Liver (tissue), 3 donors: ENCODE measurements at regions not wholly inside any gene's neighbourhood (a gene's known extent, or its start where the extent isn't known, plus 50 kb on each side); places are given as distances from the start of the nearest gene placed in this dataset.

Source experiments
- EGR1 ChIP-seq, 2 donors: IDR thresholded peaks; 2 replicates each; pipeline ENCODE4 v1.6.1; 2016 to 2018; ENCODE audit warnings: antibody characterized with exemption in 2 of 2, low read depth in 2 of 2
- GABPA ChIP-seq, 2 donors: IDR thresholded peaks in 1 of 2; conservative IDR thresholded peaks in 1 of 2; 2 replicates each; pipeline ENCODE4 v1.6.1; 2016; ENCODE audit warnings: antibody characterized with exemption in 2 of 2, mild to moderate bottlenecking in 1 of 2, moderate library complexity in 1 of 2
- HNF4G ChIP-seq: IDR thresholded peaks from 2 replicates; pipeline ENCODE4 v1.6.1; 2016; ENCODE audit warnings: antibody characterized with exemption
- RXRA ChIP-seq, 2 donors: IDR thresholded peaks; 2 replicates each; pipeline ENCODE4 v1.6.1; 2017 to 2018; ENCODE audit warnings: antibody characterized with exemption in 2 of 2, mild to moderate bottlenecking in 1 of 2
- TAF1 ChIP-seq: conservative IDR thresholded peaks from 2 replicates; pipeline ENCODE4 v1.6.1; 2016; ENCODE audit warnings: antibody characterized with exemption, mild to moderate bottlenecking
- TF ChIP-seq, protein P1 (sequence below): fragments of 150-350 bp; IDR thresholded peaks from 2 replicates; pipeline ENCODE4 v1.5.1; 2017; ENCODE audit warnings: improper control_type of control experiment, low read depth, low read length; ENCODE audit not compliant: missing input control
- TF ChIP-seq, protein P2 (sequence below): IDR thresholded peaks from 2 replicates; pipeline ENCODE4 v1.6.1; 2016; ENCODE audit warnings: antibody characterized with exemption
- TF ChIP-seq, protein P3 (sequence below): IDR thresholded peaks from 2 replicates; pipeline ENCODE4 v1.6.1; 2016; ENCODE audit warnings: antibody characterized with exemption, mild to moderate bottlenecking
- TF ChIP-seq, protein P4 (sequence below): IDR thresholded peaks from 2 replicates; pipeline ENCODE4 v1.6.1; 2016; ENCODE audit warnings: antibody characterized with exemption
- TF ChIP-seq, protein P5 (sequence below): IDR thresholded peaks from 2 replicates; pipeline ENCODE4 v1.6.1; 2016; ENCODE audit warnings: antibody characterized with exemption
- donor health status: healthy.
- donor health status: healthy.

DNA sequence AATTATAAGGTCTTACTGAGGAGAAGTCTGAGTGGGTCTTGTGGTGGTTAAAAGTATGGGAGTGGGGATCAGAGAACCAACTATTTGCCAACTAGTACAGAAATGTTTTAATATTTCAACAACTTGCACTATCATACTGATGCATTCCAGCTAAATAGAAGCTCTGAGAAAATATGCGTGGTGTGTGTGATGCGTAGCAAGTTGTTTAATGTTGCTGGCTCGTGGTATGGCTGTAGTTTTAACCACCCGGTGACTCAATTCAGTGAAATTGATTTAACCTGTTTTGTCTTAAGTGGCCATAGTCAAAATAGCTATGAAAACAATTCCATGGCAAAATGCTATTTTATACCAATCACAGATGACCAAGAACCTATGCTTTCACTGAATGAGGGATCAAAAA is 176.5 kb upstream of the SLC24A2 start:
- TF ChIP-seq, protein P1, sequence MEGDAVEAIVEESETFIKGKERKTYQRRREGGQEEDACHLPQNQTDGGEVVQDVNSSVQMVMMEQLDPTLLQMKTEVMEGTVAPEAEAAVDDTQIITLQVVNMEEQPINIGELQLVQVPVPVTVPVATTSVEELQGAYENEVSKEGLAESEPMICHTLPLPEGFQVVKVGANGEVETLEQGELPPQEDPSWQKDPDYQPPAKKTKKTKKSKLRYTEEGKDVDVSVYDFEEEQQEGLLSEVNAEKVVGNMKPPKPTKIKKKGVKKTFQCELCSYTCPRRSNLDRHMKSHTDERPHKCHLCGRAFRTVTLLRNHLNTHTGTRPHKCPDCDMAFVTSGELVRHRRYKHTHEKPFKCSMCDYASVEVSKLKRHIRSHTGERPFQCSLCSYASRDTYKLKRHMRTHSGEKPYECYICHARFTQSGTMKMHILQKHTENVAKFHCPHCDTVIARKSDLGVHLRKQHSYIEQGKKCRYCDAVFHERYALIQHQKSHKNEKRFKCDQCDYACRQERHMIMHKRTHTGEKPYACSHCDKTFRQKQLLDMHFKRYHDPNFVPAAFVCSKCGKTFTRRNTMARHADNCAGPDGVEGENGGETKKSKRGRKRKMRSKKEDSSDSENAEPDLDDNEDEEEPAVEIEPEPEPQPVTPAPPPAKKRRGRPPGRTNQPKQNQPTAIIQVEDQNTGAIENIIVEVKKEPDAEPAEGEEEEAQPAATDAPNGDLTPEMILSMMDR = no peak
- TF ChIP-seq, protein P2, sequence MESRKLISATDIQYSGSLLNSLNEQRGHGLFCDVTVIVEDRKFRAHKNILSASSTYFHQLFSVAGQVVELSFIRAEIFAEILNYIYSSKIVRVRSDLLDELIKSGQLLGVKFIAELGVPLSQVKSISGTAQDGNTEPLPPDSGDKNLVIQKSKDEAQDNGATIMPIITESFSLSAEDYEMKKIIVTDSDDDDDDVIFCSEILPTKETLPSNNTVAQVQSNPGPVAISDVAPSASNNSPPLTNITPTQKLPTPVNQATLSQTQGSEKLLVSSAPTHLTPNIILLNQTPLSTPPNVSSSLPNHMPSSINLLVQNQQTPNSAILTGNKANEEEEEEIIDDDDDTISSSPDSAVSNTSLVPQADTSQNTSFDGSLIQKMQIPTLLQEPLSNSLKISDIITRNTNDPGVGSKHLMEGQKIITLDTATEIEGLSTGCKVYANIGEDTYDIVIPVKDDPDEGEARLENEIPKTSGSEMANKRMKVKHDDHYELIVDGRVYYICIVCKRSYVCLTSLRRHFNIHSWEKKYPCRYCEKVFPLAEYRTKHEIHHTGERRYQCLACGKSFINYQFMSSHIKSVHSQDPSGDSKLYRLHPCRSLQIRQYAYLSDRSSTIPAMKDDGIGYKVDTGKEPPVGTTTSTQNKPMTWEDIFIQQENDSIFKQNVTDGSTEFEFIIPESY = no peak
- no peak for TF ChIP-seq TAF1
- no peak for TF ChIP-seq RXRA (IDR thresholded peaks at IDR 0.05)
- TF ChIP-seq, protein P3, sequence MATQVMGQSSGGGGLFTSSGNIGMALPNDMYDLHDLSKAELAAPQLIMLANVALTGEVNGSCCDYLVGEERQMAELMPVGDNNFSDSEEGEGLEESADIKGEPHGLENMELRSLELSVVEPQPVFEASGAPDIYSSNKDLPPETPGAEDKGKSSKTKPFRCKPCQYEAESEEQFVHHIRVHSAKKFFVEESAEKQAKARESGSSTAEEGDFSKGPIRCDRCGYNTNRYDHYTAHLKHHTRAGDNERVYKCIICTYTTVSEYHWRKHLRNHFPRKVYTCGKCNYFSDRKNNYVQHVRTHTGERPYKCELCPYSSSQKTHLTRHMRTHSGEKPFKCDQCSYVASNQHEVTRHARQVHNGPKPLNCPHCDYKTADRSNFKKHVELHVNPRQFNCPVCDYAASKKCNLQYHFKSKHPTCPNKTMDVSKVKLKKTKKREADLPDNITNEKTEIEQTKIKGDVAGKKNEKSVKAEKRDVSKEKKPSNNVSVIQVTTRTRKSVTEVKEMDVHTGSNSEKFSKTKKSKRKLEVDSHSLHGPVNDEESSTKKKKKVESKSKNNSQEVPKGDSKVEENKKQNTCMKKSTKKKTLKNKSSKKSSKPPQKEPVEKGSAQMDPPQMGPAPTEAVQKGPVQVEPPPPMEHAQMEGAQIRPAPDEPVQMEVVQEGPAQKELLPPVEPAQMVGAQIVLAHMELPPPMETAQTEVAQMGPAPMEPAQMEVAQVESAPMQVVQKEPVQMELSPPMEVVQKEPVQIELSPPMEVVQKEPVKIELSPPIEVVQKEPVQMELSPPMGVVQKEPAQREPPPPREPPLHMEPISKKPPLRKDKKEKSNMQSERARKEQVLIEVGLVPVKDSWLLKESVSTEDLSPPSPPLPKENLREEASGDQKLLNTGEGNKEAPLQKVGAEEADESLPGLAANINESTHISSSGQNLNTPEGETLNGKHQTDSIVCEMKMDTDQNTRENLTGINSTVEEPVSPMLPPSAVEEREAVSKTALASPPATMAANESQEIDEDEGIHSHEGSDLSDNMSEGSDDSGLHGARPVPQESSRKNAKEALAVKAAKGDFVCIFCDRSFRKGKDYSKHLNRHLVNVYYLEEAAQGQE = no peak
- TF ChIP-seq, protein P4, sequence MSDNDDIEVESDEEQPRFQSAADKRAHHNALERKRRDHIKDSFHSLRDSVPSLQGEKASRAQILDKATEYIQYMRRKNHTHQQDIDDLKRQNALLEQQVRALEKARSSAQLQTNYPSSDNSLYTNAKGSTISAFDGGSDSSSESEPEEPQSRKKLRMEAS = no peak
- no peak for TF ChIP-seq HNF4G
- TF ChIP-seq EGR1 (IDR thresholded peaks at IDR 0.05; ENCODE audit: low read depth in 2 of 2) = no peak
- no peak for TF ChIP-seq GABPA (IDR thresholded peaks at IDR 0.05 in 1 of 2, conservative IDR thresholded peaks at IDR 0.05 in 1 of 2)
- TF ChIP-seq, protein P5, sequence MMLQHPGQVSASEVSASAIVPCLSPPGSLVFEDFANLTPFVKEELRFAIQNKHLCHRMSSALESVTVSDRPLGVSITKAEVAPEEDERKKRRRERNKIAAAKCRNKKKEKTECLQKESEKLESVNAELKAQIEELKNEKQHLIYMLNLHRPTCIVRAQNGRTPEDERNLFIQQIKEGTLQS = no peak
